Astrocyte (in vitro differentiated cells and primary cell): ENCODE measurements at regions not wholly inside any gene's neighbourhood (a gene's known extent, or its start where the extent isn't known, plus 50 kb on each side); places are given as distances from the start of the nearest gene placed in this dataset.

Source experiments
- EZH2 ChIP-seq: IDR thresholded peaks from 2 replicates; pipeline ENCODE4 v1.6.1; 2012; ENCODE audit warnings: mild to moderate bottlenecking, low read length, inconsistent platforms; ENCODE audit not compliant: insufficient read depth
- TF ChIP-seq, protein P1 (sequence below): IDR thresholded peaks from 2 replicates; pipeline ENCODE4 v1.5.1; 2011; ENCODE audit warnings: low read depth, mild to moderate bottlenecking, inconsistent platforms, low read length, moderate library complexity; ENCODE audit not compliant: insufficient read depth

- TF ChIP-seq, protein P1, sequence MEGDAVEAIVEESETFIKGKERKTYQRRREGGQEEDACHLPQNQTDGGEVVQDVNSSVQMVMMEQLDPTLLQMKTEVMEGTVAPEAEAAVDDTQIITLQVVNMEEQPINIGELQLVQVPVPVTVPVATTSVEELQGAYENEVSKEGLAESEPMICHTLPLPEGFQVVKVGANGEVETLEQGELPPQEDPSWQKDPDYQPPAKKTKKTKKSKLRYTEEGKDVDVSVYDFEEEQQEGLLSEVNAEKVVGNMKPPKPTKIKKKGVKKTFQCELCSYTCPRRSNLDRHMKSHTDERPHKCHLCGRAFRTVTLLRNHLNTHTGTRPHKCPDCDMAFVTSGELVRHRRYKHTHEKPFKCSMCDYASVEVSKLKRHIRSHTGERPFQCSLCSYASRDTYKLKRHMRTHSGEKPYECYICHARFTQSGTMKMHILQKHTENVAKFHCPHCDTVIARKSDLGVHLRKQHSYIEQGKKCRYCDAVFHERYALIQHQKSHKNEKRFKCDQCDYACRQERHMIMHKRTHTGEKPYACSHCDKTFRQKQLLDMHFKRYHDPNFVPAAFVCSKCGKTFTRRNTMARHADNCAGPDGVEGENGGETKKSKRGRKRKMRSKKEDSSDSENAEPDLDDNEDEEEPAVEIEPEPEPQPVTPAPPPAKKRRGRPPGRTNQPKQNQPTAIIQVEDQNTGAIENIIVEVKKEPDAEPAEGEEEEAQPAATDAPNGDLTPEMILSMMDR = no peak
- TF ChIP-seq EZH2 = no peak
Observed at GRCh38 chr11:64459609-64460008, 96.1 kb upstream of the SLC22A11 start.
